Fibroblast of skin of abdomen (primary cell): ENCODE measurements at regions not wholly inside any gene's neighbourhood (a gene's known extent, or its start where the extent isn't known, plus 50 kb on each side); places are given as distances from the start of the nearest gene placed in this dataset.

Experiments used
- DNase-seq: peaks from one replicate; pipeline ENCODE4 v3.0.0-alpha.2; 2013

- peak; percentile 99 for DNase-seq
Observed at GRCh38 chr9:81389569-81389993, 299.8 kb downstream of the TLE1 start.

GRCh38 chr9:81388831-81389230, 300.5 kb downstream of the TLE1 start:
- DNase-seq = no peak

- DNase-seq = peak; percentile 43
Observed at GRCh38 chr9:81387360-81388106, 301.8 kb downstream of the TLE1 start.

GRCh38 chr9:81384911-81385310, 304.4 kb downstream of the TLE1 start:
- no peak for DNase-seq

GRCh38 chr9:81382281-81382680, 307.1 kb downstream of the TLE1 start:
- DNase-seq = no peak

- DNase-seq = no peak
Observed at GRCh38 chr9:81381694-81382093, 307.7 kb downstream of the TLE1 start.

GRCh38 chr9:81380504-81381359, 308.6 kb downstream of the TLE1 start:
- no peak for DNase-seq

- peak; percentile 68 for DNase-seq
Observed at GRCh38 chr9:81379655-81380054, 309.7 kb downstream of the TLE1 start.

GRCh38 chr9:81377921-81378320, 311.4 kb downstream of the TLE1 start:
- DNase-seq = no peak

GRCh38 chr9:81377320-81377719, 312.0 kb downstream of the TLE1 start:
- DNase-seq = no peak

- no peak for DNase-seq
Observed at GRCh38 chr9:81375187-81376100, 313.9 kb downstream of the TLE1 start.

- DNase-seq = no peak
Observed at GRCh38 chr9:81374459-81375186, 314.7 kb downstream of the TLE1 start.

GRCh38 chr9:81373294-81373693, 316.1 kb downstream of the TLE1 start:
- no peak for DNase-seq

GRCh38 chr9:81372628-81373191, 316.6 kb downstream of the TLE1 start:
- DNase-seq = no peak

- DNase-seq = no peak
Observed at GRCh38 chr9:81371824-81372223, 317.5 kb downstream of the TLE1 start.

- no peak for DNase-seq
Observed at GRCh38 chr9:81370650-81371049, 318.7 kb downstream of the TLE1 start.

GRCh38 chr9:81370096-81370495, 319.3 kb downstream of the TLE1 start:
- DNase-seq = no peak

- no peak for DNase-seq
Observed at GRCh38 chr9:81369121-81369520, 320.2 kb downstream of the TLE1 start.

- no peak for DNase-seq
Observed at GRCh38 chr9:81363916-81364480, 325.3 kb downstream of the TLE1 start.

GRCh38 chr9:81361296-81361695, 328.1 kb downstream of the TLE1 start:
- no peak for DNase-seq

GRCh38 chr9:81351166-81351565, 338.2 kb downstream of the TLE1 start:
- DNase-seq = no peak
